WTC11 (cell line): ENCODE measurements at regions not wholly inside any gene's neighbourhood (a gene's known extent, or its start where the extent isn't known, plus 50 kb on each side); places are given as distances from the start of the nearest gene placed in this dataset.
A peak's percentile ranks its signal among the peaks of the same experiment; 100 is the strongest.

Experiments used
- ATAC-seq: fragments of 200-7000 bp; cut with Tn5 transposase; 2 replicates; pipeline ENCODE4 v1.10.0; 2021; ENCODE audit warnings: mild to moderate bottlenecking, moderate library complexity
- CTCF ChIA-PET: fragments of 300-600 bp; sonication (Branson Sonifier 250); formaldehyde crosslinking; loops from one replicate; lab custom pipeline; 2021; ENCODE audit warnings: antibody characterized with exemption; lab: Charles Lee
- POLR2A ChIA-PET: fragments of 350-600 bp; sonication (Branson Sonifier 250); formaldehyde crosslinking; loops from one replicate; lab custom pipeline; 2021; ENCODE audit warnings: antibody characterized with exemption; lab: Charles Lee
- DNase-seq: peaks from one replicate; pipeline ENCODE4 v3.0.0; 2021; ENCODE audit warnings: low spot score
- H3K27ac Mint-ChIP-seq: 2 replicates; pipeline ENCODE4 v1.8.0; 2021; ENCODE audit warnings: mixed read lengths
- H3K27me3 Mint-ChIP-seq: 2 replicates; pipeline ENCODE4 v1.8.0; 2021; ENCODE audit warnings: low read depth, mild to moderate bottlenecking, moderate library complexity, mixed read lengths
- H3K36me3 Mint-ChIP-seq: 2 replicates; pipeline ENCODE4 v1.8.0; 2021; ENCODE audit warnings: mixed read lengths
- H3K4me1 Mint-ChIP-seq: 2 replicates; pipeline ENCODE4 v1.8.0; 2022; ENCODE audit warnings: mixed read lengths
- H3K4me3 Mint-ChIP-seq: 2 replicates; pipeline ENCODE4 v1.8.0; 2021; ENCODE audit warnings: mild to moderate bottlenecking, moderate library complexity, mixed read lengths
- H3K9me3 Mint-ChIP-seq: 2 replicates; pipeline ENCODE4 v1.8.0; 2021; ENCODE audit warnings: mixed read lengths
- AR ChIP-seq: fragments of 250-450 bp; sonication (Bioruptor Pico); IDR thresholded peaks from 2 replicates; pipeline ENCODE4 v1.9.0; 2021; ENCODE audit warnings: mild to moderate bottlenecking
- ATF1 ChIP-seq: sonication (generic); formaldehyde crosslinking; IDR thresholded peaks from 2 replicates; pipeline ENCODE4 v1.8.1; 2023; ENCODE audit warnings: mild to moderate bottlenecking, moderate library complexity, missing genetic modification reagents
- E2F4 ChIP-seq: sonication (generic); formaldehyde crosslinking; IDR thresholded peaks from 2 replicates; pipeline ENCODE4 v1.8.1; 2022; ENCODE audit warnings: low read depth, mild to moderate bottlenecking, moderate library complexity, missing genetic modification reagents, borderline replicate concordance
- ESRRA ChIP-seq: sonication (generic); formaldehyde crosslinking; IDR thresholded peaks from 2 replicates; pipeline ENCODE4 v1.8.1; 2022; ENCODE audit warnings: mild to moderate bottlenecking, missing genetic modification reagents, borderline replicate concordance
- ETV6 ChIP-seq: sonication (generic); formaldehyde crosslinking; IDR thresholded peaks from 2 replicates; pipeline ENCODE4 v1.8.1; 2022; ENCODE audit warnings: mild to moderate bottlenecking, missing genetic modification reagents
- JUN ChIP-seq: sonication (generic); formaldehyde crosslinking; IDR thresholded peaks from 2 replicates; pipeline ENCODE4 v1.8.0; 2023; ENCODE audit warnings: mild to moderate bottlenecking, missing genetic modification reagents
- MYBL2 ChIP-seq: sonication (generic); formaldehyde crosslinking; IDR thresholded peaks from 2 replicates; pipeline ENCODE4 v1.8.1; 2023; ENCODE audit warnings: mild to moderate bottlenecking, moderate library complexity, missing genetic modification reagents
- RELA ChIP-seq: sonication (generic); formaldehyde crosslinking; IDR thresholded peaks from 2 replicates; pipeline ENCODE4 v1.8.1; 2022; ENCODE audit warnings: missing genetic modification reagents, mild to moderate bottlenecking, borderline replicate concordance
- SMAD3 ChIP-seq: sonication (generic); formaldehyde crosslinking; IDR thresholded peaks from 2 replicates; pipeline ENCODE4 v1.8.0; 2022; ENCODE audit warnings: missing genetic modification reagents, mild to moderate bottlenecking, borderline replicate concordance
- SMAD4 ChIP-seq: sonication (generic); formaldehyde crosslinking; IDR thresholded peaks from 2 replicates; pipeline ENCODE4 v1.8.0; 2022; ENCODE audit warnings: mild to moderate bottlenecking, missing genetic modification reagents
- SOX15 ChIP-seq: fragments of 250-450 bp; sonication (Bioruptor Pico); IDR thresholded peaks from 2 replicates; pipeline ENCODE4 v1.9.0; 2021; ENCODE audit warnings: mild to moderate bottlenecking
- STAT6 ChIP-seq: sonication (generic); formaldehyde crosslinking; conservative IDR thresholded peaks from 2 replicates; pipeline ENCODE4 v1.8.1; 2023; ENCODE audit warnings: mild to moderate bottlenecking, low read depth, missing genetic modification reagents, moderate library complexity
- TCF7 ChIP-seq: sonication (generic); formaldehyde crosslinking; IDR thresholded peaks from 2 replicates; pipeline ENCODE4 v1.8.0; 2022; ENCODE audit warnings: mild to moderate bottlenecking, low read depth, missing genetic modification reagents, moderate library complexity
- TEAD4 ChIP-seq: sonication (generic); formaldehyde crosslinking; IDR thresholded peaks from 2 replicates; pipeline ENCODE4 v1.8.0; 2022; ENCODE audit warnings: mild to moderate bottlenecking, missing genetic modification reagents
- USF2 ChIP-seq: sonication (generic); formaldehyde crosslinking; IDR thresholded peaks from 2 replicates; pipeline ENCODE4 v1.8.1; 2023; ENCODE audit warnings: mild to moderate bottlenecking, missing genetic modification reagents, moderate library complexity
- ZBTB21 ChIP-seq: sonication (generic); formaldehyde crosslinking; IDR thresholded peaks from 2 replicates; pipeline ENCODE4 v1.8.1; 2023; ENCODE audit warnings: mild to moderate bottlenecking, missing genetic modification reagents, borderline replicate concordance
- ZNF121 ChIP-seq: sonication (generic); formaldehyde crosslinking; IDR thresholded peaks from 2 replicates; pipeline ENCODE4 v1.8.0; 2023; ENCODE audit warnings: missing genetic modification reagents
- ZNF281 ChIP-seq: sonication (generic); formaldehyde crosslinking; IDR thresholded peaks from 2 replicates; pipeline ENCODE4 v1.8.0; 2023; ENCODE audit warnings: mild to moderate bottlenecking, missing genetic modification reagents

GRCh38 chr3:166257715-166258114 is 420.5 kb upstream of the BCHE start (continued):
- TF ChIP-seq ATF1 (CRISPR knock-in tag) (no peak), JUN (CRISPR knock-in tag) (no peak), ZNF281 (CRISPR knock-in tag) (no peak), TEAD4 (CRISPR knock-in tag) (no peak), USF2 (CRISPR knock-in tag) (no peak), ESRRA (CRISPR knock-in tag) (no peak)

- CTCF ChIA-PET = no interaction called here
- no peak overlapping the region for H3K4me3 Mint-ChIP-seq
- peaks cover 23% of the 10 kb centered on the region for H3K36me3 Mint-ChIP-seq
- ATAC-seq (peak; percentile 47), DNase-seq (no peak)
- POLR2A ChIA-PET = interaction anchor here (0.6 kb wide), 1 partner anchor 1096 kb away, joined by 4 read pairs; no protein-coding TSS in a partner anchor
- peaks cover 7% of the 10 kb centered on the region for H3K4me1 Mint-ChIP-seq
- H3K9me3 Mint-ChIP-seq = peaks cover 26% of the 10 kb centered on the region
- H3K27me3 Mint-ChIP-seq = no peaks in the 10 kb centered on the region
- peak overlapping the region; percentile 53 for H3K27ac Mint-ChIP-seq
- TF ChIP-seq RELA (CRISPR knock-in tag) = no peak
- no peak for TF ChIP-seq TCF7 (CRISPR knock-in tag)
- TF ChIP-seq TEAD4 (CRISPR knock-in tag) = no peak
- no peak for TF ChIP-seq AR
- no peak for TF ChIP-seq MYBL2 (CRISPR knock-in tag)
- no peak for TF ChIP-seq JUN (CRISPR knock-in tag)
- no peak for TF ChIP-seq E2F4 (CRISPR knock-in tag)
- TF ChIP-seq SOX15 (CRISPR knock-in tag) = no peak
- no peak for TF ChIP-seq SMAD3 (CRISPR knock-in tag)
- TF ChIP-seq STAT6 (CRISPR knock-in tag) = no peak
- no peak for TF ChIP-seq SMAD4 (CRISPR knock-in tag)
- TF ChIP-seq ZNF121 (CRISPR knock-in tag) = no peak
- no peak for TF ChIP-seq ZBTB21 (CRISPR knock-in tag)
- TF ChIP-seq ETV6 = no peak
- TF ChIP-seq, all 79 proteins: peak for 0
Observed at GRCh38 chr3:166248784-166249183, 411.6 kb upstream of the BCHE start.
